Astrocyte of the cerebellum (primary cell): ENCODE measurements at regions not wholly inside any gene's neighbourhood (a gene's known extent, or its start where the extent isn't known, plus 50 kb on each side); places are given as distances from the start of the nearest gene placed in this dataset.

Experiments
- DNase-seq: peaks from one replicate; pipeline ENCODE4 v3.0.0-alpha.2; 2011; ENCODE audit warnings: low read depth
- H3K4me3 ChIP-seq: 2 replicates; pipeline ENCODE4 v1.5.1; 2011; ENCODE audit warnings: mild to moderate bottlenecking, low read depth, low read length, moderate library complexity
- CTCF ChIP-seq: IDR thresholded peaks from 2 replicates; pipeline ENCODE4 v1.5.1; 2012; ENCODE audit warnings: low read length, low read depth, moderate library complexity, mild to moderate bottlenecking; ENCODE audit errors: missing control alignments
- in situ Hi-C: cut with HindIII; loops from 2 replicates; pipeline ENCODE4 v1.10.0; 2017; ENCODE audit warnings: low sequenced_read_pairs

- no peak for TF ChIP-seq CTCF
Measured at GRCh38 chr2:121133551-121134319, 151.3 kb downstream of the TFCP2L1 start.

GRCh38 chr2:121134728-121135127 is 150.3 kb downstream of the TFCP2L1 start:
- in situ Hi-C loops: no loop called here

More at GRCh38 chr2:121133551-121134319, 151.3 kb downstream of the TFCP2L1 start:
- no peak for DNase-seq
- no peak overlapping the region for H3K4me3 ChIP-seq
- in situ Hi-C loops: no loop called here

GRCh38 chr2:121135168-121135853 is 149.7 kb downstream of the TFCP2L1 start:
- TF ChIP-seq CTCF: no peak
- no peak overlapping the region for H3K4me3 ChIP-seq
- in situ Hi-C loops: no loop called here
- no peak for DNase-seq

More at GRCh38 chr2:121134728-121135127, 150.3 kb downstream of the TFCP2L1 start:
- TF ChIP-seq CTCF: no peak
- no peak for DNase-seq
- H3K4me3 ChIP-seq: no peak overlapping the region

GRCh38 chr2:121136323-121136722 is 148.7 kb downstream of the TFCP2L1 start:
- H3K4me3 ChIP-seq: no peak overlapping the region
- in situ Hi-C loops: no loop called here
- TF ChIP-seq CTCF: no peak
- no peak for DNase-seq

GRCh38 chr2:121137571-121137970 is 147.4 kb downstream of the TFCP2L1 start:
- no peak overlapping the region for H3K4me3 ChIP-seq
- in situ Hi-C loops: no loop called here
- DNase-seq: no peak
- no peak for TF ChIP-seq CTCF

GRCh38 chr2:121140734-121141133 is 144.3 kb downstream of the TFCP2L1 start:
- no peak for DNase-seq
- TF ChIP-seq CTCF: no peak
- in situ Hi-C loops: no loop called here

More at GRCh38 chr2:121140734-121141133, 144.3 kb downstream of the TFCP2L1 start:
- no peak overlapping the region for H3K4me3 ChIP-seq
